CD4-positive, alpha-beta T cell treated with Interleukin-12 subunit alpha and Interleukin-12 subunit beta, for 1 hour (primary cell): ENCODE measurements at regions not wholly inside any gene's neighbourhood (a gene's known extent, or its start where the extent isn't known, plus 50 kb on each side); places are given as distances from the start of the nearest gene placed in this dataset.

Source experiments
- DNase-seq: peaks from one replicate; pipeline ENCODE4 v3.0.0-alpha.2; 2020

DNA sequence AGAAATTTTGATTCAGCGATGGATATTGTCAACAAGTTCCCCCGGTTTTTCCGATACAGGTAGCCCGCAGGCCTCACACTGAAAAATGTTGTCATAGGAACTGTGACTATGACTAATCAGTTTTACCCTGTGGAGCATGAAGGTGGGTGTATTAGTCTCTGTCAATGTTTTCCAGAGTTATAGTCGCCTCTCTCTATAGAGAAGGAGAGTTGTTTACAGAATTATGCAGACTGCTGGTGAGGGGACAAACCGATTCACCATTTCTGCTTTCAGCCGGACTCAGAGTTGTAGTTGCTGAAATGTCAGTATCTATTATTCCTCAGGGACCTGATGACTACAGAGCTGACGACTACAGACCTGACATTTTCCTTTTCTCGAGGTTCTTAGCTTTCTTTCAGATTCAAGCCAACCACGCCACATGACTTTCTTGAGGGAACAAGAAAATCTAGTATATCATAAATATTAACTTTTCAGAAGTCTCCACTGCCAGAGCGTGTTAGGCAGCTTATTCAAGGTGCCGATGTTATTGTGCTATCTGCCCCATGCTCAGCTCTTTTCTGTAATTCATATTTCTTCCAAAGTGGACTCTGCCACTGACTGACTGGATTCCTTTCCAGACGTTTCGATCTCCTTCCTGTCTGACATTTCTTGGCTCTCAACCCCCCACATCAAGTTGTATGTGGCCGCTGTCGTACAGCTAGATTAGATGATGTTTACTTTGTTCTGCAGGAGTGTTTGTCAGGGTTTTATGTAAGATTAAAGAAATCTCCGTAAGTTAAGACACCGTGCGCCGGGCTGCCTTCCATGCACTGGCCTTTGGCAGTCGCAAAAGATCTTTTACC is 178.1 kb downstream of the FGF1 start:
- DNase-seq = no peak

DNA sequence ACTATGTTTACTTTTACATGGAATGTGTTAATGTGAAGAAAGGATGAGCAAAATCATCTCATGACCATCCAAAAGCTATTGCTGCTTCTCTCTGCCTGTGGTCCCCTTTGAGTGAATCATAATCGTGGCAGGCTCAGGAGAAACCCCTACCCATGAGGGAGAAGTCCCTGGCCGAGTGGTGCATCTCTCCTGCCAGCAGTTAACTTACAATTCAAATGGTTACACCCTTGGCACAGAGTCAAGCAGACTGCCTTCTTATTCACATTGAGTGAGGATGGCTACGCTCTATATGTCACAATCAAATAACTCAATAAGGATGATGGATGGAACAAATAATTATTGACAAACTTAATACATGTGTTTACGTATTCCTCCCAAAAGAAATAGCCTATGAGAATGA is 179.1 kb downstream of the FGF1 start:
- DNase-seq = no peak

DNA sequence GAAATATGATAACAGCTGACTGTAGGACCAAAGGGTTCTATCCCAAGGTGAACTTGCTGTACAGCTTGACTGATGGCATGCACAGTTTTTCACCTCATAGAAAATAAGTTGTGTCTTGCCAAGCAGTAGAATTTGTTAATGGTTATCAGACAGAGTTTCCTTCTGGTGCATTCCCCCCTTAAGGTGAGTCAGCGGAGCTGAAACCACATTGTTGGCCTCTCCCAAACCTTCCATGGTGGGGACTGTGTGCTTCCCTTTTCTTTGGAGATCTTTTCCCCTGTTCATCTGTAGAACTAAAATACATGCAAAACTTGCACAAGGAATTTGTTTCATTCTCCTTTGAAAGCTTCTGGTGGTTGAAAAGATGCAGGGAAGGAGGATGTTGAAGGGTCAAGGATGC is 179.8 kb downstream of the FGF1 start:
- DNase-seq = no peak

DNA sequence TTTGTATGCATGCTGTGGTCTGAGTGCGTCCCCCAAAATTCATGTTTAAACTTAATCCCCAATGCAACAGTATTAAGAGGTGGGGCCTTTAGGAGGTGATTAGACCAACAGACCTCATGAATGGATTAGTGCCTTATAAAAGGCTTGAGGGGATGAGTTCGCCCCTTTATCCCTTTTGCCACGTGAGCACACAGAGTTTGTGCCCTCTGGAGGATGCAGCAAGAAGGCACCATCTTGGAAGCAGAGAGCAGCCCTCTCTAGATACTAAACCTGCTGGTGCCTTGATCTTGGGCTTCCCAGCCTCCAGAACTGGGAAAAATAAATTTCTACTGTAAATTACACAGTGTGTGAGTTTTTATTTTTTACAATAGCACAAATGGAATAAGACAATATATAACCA is 177.1 kb upstream of the SPRY4 start:
- DNase-seq = no peak

DNA sequence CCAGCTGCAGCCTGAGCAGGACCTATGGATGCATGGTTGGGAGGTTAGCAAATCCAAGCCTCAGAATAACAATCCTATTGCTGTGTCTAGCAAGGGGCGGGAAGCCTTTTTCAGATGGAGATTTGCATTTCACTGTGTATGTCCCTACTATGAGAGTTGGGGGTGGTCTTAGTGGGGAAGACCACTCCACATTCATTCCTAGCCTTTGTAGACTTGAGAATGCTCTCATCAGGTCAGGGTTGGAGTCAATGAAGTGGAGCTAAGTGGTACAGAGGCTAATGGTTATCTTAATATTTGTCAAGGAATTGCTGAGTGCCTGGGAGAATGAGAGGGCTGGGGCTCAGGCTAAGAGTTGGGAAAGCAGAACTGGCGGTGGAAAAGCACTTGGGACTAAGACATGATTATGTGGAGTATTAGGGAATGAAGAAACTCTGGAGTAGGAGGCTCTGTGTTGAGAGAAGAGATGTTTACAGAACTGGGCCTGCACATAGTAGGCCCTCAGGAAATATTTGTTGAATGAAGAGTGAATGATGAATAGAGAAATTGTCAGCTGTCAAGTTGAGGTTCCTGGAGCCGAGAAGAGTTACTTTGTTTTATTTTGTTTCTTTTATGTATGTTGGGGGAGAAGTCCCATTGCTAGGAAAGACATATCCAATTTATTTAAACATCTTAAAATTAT is 175.5 kb upstream of the SPRY4 start:
- no peak for DNase-seq

DNA sequence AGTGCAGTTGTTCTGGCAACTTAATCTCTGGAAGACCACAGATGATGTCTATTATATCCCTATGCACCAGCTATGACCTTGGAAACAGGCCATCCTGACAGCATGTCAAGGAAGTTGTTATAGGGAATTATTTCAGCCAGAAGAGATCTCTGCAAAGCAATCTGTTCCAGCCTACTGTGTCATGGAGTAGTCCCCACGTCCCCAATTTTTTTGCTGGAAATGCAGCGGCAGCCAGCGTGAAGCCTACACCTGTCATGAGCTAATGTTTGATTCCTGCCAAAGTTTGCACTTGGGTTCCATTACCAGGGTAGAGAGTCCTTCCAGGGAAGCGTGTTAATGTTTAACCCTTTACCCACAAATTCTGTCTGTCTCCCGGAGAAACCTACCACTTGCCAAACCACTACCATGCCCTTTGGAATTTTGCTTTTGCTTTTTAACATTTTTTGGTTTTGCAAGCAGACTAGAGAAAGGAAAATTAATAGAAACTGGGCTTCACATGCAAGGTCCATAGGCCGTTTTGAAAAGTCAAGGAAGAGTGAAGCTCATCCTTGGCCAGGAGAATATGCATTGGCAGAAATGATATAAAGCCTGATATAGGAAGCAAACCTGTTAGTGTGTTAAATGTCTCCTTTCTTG is 174.9 kb upstream of the SPRY4 start:
- DNase-seq = no peak

DNA sequence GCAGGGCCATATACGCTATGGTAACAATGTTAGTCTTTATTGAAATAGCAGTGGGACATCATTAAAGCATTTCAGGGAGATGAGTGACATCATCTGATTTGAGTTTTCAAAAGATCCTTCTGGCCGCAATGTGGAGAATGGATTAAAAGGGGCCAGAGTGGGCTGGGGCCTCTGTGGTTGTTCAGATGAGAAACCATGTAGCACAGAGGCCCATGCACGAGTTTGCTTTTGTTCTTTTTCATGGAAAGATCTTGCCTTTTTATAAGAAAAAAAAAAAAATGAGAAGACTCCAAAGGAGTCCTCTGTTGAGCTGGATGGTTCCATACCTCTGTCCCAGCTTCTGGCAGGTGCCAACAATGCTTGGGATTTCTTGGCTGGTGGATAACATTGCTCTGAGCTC is 173.5 kb upstream of the SPRY4 start:
- DNase-seq = no peak

DNA sequence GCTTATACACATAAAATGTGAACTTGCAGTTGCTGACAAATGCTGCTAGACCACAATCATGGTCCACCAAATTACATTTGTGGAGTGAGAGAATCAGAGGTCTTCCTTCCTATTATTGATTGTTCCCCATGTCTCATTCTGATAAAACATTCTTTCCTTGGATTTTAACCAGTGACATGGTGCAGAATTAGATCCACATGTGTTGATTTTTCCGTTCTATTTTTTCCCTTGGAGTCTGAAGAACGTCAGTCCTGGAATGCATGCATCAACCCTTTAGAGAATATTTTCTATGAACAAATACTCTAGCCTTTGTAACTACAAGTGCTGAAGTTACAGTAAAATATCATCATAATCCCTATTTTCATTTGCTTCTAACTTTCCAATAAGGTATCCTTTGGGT is 170.7 kb upstream of the SPRY4 start:
- no peak for DNase-seq

DNA sequence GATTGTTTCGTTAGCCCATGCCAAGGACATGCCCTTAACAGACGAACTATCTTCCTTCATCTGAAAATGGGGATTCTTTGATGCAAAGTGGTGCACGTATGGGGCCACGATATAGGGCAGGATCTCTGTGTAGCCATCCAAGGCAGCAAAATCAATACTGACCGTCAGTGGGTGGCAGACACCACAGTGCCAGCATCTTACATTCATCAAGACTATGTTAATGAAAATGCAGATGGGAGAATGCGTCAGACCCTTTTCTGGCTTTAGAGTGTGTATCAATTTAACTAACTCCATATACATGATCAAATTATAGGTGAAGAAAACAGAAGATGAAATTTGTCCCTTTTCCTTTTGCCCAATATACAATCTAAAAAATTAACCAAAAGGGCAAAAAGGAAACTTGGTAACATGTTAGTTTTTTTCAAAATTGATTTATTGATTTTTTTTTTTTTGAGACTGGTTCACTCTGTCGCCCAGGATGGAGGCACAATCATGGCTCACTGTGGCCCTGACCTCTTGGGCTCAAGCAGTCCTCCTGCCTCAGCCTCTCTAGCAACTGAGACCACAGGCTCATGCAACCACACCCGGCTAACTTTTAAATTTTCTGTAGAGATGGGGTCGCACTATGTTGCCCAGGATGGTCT is 169.2 kb upstream of the SPRY4 start:
- no peak for DNase-seq

DNA sequence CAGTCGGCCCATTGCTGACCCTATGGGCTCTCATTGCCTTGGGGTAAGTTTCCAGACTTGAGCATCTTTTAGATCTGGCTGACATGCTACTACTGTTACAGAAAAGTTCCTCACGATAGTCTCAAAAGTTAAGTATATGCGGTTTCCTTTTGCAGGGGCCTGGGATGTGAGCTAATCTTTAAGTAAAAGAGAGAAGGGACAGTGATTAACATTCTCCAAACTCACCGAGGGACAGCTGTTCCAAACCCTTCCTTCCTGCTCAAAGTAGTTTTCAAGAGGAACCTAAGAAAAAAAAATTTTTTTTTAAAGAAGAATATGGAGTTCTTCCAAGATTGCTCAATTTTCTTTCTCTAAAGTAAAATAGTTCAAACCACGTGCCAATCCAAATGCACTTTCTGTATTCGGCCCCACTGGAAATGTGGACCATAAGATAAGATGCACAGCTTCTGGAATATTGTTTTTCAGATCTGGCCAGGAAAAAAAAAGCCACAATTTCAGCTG is 168.0 kb upstream of the SPRY4 start:
- DNase-seq = no peak

DNA sequence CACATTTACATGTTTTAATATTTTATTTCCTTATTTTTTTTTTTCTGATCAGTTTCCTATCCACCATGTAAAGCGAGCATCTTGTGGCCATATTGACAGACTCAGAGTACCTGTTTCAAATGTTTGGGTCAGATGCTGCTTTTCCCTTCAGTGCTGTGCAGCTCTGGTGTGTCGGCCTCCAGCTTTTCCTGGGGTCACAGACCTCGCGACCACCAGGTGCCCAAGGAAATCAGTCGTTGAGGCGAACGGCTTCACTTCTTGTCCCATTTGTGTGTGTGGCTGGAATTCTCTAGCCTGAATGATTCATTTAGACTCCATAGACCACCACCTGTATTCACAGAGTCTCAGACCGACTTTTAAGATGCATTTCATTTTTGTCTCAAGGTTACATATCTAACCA is 166.9 kb upstream of the SPRY4 start:
- no peak for DNase-seq

DNA sequence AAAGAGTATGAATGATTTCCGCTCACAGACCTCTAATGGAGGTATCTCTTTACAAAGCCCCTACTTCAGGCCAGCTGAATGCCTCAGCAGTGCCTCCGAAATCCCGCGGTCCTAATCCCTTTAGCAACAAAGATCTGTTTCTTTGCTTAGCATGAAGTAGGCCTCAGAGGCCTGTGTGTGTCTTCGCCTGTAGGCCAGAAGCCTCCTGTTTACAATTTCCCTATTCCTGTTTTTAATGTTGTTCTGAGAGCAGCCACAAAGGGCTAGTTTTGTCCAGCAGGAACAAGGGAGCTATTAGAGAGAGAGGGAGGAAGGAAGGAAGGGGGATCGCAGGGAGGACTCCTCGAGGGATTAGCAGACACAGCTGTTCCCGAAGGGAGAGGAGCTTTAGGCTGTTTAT is 166.4 kb upstream of the SPRY4 start:
- no peak for DNase-seq

DNA sequence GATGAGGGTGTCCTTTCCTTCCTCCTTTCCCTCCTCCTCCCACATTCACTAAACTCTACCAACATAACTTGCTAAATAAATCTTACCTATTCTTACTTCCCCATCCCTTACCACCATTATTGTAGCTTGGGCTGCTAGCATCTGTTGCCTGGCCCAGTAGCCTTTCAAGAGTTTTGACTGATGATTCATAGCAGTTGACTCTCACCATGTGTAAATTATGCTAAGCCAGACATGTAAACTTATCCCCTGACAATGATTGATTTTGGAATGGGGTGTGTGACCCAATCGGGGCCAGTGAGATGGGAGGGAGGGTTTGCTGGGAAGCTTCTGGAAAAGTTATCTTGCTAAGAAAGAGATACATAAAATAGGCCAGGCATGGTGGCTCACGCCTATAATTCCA is 161.8 kb upstream of the SPRY4 start:
- no peak for DNase-seq

DNA sequence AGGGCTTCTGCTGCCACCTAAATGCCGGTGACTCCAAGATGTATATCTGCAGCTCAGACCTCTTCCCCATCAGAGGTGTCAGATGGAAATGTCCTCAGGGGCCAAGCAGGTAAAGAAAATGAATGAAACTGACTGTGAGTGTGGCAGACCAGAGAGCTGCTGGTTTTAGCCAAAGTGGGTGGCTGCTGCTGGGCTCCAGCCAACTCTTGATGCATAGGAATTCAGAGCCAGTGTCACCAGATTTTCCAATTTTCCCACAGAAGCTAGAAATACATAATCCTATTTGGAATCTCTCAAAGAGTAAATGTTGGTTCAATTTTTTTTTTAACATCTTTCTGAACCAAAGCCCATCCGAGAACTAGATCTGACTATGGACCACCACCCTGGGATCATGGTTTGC is 161.2 kb upstream of the SPRY4 start:
- no peak for DNase-seq

DNA sequence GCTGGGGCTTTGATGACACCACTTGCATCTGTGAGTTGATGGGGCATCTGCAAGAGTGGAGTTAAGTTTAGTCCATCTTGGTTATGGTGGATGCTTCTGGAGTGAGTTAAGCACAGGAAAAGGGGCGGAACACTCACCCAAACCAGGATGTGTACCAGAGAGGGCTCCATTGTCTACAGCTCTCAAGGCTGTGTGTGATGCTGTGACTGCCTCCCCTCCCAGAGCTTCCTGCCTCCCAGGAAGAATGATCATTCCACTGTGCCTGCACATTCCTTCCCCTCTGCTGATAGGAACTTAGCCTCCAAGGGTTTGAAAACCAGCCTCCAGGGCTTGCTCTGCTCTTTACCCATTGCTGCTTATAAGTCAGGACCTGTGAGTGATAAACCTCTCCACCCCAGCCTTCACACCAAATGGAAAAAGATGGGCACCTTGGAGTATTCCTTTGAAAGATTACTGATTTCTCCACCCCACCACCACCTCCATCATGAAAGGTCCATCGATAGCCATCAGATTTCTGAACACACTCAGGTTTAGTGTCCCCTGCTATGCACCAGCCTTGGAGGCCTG is 160.1 kb upstream of the SPRY4 start:
- DNase-seq = no peak

DNA sequence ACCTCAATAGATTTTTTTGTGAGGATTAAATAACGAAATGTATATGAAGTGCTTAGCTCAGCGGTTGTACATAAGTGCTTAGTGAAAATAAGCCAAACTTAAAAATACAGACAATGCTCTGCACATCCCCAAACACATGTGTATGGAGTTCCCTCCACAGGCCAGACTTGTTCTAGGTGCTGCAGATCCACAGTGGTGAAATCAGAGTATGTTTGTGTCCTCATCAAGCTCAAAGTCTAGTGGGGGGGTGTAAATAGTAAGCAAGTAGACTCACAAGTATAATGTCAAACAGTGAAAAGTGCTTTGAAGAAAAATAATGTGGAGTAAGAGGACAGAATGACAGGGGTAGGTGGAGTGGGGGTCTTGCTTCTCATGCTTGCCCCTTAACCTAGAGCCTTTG is 157.4 kb upstream of the SPRY4 start:
- no peak for DNase-seq

DNA sequence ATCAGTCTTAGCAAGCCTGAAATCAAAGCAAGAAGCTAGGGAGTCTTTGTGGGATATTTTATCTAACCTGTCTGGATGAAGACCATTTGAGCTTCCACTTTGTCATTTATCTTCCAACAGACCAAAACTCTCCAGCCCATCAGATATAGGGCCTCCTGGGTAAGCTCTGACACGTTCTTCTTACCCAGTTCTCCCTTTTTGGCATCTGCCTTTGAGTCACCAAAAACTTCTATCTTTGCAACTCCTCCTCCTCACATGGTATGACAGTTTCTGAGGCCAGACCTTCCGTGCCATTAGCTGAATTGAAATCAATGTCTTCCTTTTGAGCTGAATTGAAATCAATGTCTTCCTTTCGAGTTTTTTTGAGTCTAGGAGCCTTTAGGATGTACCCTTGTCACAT is 156.6 kb upstream of the SPRY4 start:
- DNase-seq = no peak

DNA sequence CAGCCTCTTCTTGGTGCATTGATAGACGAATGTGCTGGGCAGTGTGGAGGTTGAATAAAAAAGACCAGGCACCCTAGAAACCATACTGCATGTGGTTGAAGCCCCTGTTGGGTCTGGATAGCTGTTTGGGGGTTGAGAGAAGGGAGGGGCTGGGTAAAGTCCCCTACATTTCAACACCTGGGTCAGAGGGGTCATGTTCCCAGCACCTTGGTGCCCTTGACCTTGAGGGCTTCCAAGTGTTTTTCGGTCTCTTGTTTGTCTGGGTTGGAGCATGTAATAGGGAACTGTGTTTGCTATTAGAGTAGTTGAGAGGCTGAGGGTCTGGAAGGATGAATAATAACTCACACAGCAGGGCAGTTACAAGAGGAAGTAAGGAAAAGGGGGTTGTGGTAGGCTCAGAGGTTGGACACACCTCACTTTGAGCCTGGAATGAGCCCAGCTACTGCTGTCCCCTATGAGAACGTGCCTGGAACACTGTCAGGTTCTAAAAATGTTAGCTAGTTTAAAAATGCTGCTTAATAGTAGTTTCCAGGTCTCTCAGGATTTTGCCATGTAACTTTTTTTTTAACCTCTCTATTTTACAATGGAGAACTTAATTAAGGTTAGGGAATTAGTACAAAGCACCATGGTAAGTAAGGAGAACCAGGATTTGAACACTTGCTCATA is 155.2 kb upstream of the SPRY4 start:
- no peak for DNase-seq

DNA sequence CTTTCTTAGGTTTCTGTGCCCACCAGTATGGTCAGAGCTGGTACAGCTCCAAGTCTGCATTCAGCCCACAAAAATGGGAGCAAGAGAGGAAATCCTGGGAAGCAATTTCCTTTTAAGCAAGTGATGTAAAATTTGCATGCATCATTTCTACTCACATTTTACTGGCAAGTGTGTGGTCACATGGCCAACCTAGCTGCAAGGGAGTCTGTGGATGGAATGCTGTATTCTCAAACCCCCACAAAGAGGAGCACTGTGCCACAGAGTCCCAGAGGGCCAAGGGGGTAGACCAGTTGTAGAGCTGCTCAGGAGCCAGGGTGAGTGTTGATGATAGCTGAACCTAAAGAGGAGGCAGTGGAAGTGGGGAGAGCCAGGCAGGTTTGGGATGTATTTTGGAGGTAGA is 154.3 kb upstream of the SPRY4 start:
- no peak for DNase-seq

DNA sequence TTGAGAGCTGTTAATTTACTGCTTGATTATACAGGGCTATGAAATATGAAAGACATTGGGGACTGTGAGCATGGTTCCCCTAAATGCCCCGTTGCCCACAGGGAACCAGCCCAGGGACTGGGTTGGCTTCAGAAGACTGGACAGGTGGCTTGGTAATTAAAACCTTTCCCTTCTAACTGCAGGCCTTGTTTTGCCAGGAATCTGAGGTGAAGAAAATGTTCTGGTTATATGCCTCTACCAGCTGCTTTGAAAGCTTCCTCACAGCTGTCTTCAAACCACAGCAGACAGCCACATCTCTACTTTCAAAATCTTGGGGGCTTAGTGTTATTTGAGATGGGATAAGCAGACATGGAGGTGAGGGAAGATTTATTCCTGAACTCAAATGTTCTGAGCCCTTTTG is 153.3 kb upstream of the SPRY4 start:
- no peak for DNase-seq

DNA sequence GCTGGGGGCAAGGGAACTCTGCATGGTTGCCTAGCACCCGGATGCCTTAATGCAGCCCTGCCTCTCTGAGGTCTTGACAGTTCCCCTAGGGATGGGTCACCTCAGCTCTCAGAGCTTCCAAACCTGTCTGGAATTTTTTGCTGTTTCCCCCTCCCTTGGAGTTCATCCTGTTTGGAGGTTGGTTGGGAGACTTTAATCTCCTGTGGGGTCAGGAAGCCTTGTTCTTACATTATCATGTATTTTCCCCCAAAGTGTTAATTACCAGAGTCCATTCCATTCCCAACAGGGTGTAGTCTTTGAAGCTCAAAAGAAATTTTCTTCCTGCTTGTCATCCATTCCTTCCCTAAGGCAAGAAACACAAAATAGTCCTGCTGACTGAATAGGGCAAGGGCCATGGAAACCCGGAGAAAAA is 150.3 kb upstream of the SPRY4 start:
- DNase-seq = no peak

DNA sequence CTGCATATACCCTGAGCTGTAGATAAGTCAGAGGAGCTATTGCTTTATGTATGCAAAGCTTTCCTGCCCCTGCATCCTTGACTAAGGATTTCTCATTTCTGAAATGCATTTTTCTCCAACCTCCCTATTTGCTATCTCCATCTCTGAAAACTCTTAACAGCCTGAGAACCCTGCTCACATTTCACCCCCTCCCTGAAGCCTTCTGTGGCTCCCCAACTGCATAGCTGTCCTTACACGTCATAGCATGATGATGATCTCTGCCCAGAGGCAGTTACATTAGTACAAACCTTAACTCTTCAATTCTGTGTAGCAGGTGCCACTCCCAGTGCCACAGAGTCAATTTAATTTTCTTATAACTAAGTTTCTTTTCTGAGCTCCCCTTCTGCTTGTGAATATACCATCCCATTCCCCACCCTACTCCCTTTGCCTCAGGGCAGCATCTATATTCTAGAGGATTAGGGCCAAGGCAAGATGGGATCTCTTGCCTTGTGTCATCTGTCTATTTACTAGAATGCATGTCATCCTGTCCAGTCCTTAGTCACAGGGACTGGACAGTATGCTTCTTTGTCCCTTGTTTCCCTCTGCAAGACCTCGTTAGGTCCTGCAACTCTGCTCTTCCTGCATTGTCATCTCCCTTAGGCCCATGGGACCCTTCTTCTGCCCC is 149.7 kb upstream of the SPRY4 start:
- no peak for DNase-seq
